ENCODE measurements at regions not wholly inside any gene's neighbourhood (a gene's known extent, or its start where the extent isn't known, plus 50 kb on each side); places are given as distances from the start of the nearest gene placed in this dataset.

GRCh38 chr17:20852239-20852989 lies 190.4 kb downstream of the USP22 start:
- intact Hi-C loops (cut with micrococcal nuclease) (no loop called here), dilution Hi-C loops (cut with MboI; ENCODE audit: extremely low pct_ligation_motif_present, low sequenced_read_pairs) (no loop called here)
- no peak overlapping the region for H3K4me3 ChIP-seq (replicated peaks in 1 of 3; ENCODE audit: insufficient read depth in 1 of 3, low read depth in 1 of 3, low read length in 3 of 3)
- ChIA-PET CTCF (interaction anchor here (2.5 kb wide), 1 partner anchor 51 kb away, joined by 9 read pairs; no protein-coding TSS in a partner anchor), POLR2A (no interaction called here)
- DNase-seq (ENCODE audit: low read depth, low spot score) (no peak), FAIRE-seq (no peak)
- no peaks in the 10 kb centered on the region for H3K36me3 ChIP-seq (ENCODE audit: control insufficient read depth in 2 of 2, extremely low read depth in 1 of 2, insufficient read depth in 2 of 2, low read length in 2 of 2)
- peaks cover 19 to 30% of the 10 kb centered on the region in 2 experiments for H3K27me3 ChIP-seq (ENCODE audit: control insufficient read depth in 2 of 2, insufficient read depth in 2 of 2, low read length in 2 of 2)
- no peaks in the 10 kb centered on the region for H3K9me3 ChIP-seq (replicated peaks; ENCODE audit: control insufficient read depth, insufficient read depth, low read length)
- H3K79me2 ChIP-seq (ENCODE audit: control insufficient read depth, insufficient read depth, low read length), result no peaks in the 10 kb centered on the region
- no peak overlapping the region for H3K27ac ChIP-seq (ENCODE audit: insufficient read depth, low read depth, low read length)
- H3K9ac ChIP-seq (replicated peaks; ENCODE audit: extremely low read depth, insufficient read depth, low read length), result no peak overlapping the region
- no peak overlapping the region for H3K4me2 ChIP-seq (ENCODE audit: insufficient read depth, low read length)
- TF ChIP-seq, protein P1, sequence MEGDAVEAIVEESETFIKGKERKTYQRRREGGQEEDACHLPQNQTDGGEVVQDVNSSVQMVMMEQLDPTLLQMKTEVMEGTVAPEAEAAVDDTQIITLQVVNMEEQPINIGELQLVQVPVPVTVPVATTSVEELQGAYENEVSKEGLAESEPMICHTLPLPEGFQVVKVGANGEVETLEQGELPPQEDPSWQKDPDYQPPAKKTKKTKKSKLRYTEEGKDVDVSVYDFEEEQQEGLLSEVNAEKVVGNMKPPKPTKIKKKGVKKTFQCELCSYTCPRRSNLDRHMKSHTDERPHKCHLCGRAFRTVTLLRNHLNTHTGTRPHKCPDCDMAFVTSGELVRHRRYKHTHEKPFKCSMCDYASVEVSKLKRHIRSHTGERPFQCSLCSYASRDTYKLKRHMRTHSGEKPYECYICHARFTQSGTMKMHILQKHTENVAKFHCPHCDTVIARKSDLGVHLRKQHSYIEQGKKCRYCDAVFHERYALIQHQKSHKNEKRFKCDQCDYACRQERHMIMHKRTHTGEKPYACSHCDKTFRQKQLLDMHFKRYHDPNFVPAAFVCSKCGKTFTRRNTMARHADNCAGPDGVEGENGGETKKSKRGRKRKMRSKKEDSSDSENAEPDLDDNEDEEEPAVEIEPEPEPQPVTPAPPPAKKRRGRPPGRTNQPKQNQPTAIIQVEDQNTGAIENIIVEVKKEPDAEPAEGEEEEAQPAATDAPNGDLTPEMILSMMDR (IDR thresholded peaks at IDR 0.05; ENCODE audit: extremely low read depth in 1 of 2, insufficient read depth in 1 of 2, low read depth in 1 of 2, low read length in 2 of 2), result no peak
- TF ChIP-seq FOS (IDR thresholded peaks at IDR 0.05; ENCODE audit: borderline replicate concordance, insufficient read depth, low read length) (no peak), EZH2 (IDR thresholded peaks at IDR 0.05; ENCODE audit: borderline replicate concordance, low read depth, low read length, severe bottlenecking) (no peak), POLR2AphosphoS5 (IDR thresholded peaks at IDR 0.05; ENCODE audit: insufficient read depth, low read depth, low read length) (no peak), GATA2 (IDR thresholded peaks at IDR 0.05; ENCODE audit: insufficient read depth, insufficient read length, low read depth, low read length) (no peak), MYC (IDR thresholded peaks at IDR 0.05; ENCODE audit: low read depth, low read length) (no peak), MAX (IDR thresholded peaks at IDR 0.05; ENCODE audit: insufficient read depth, insufficient read length) (no peak), POLR2A (IDR thresholded peaks at IDR 0.05; ENCODE audit: low read depth, low read length) (no peak), JUN (IDR thresholded peaks at IDR 0.05; ENCODE audit: borderline replicate concordance, insufficient read depth, insufficient read length, low read depth) (no peak)
- H4K20me1 ChIP-seq (replicated peaks; ENCODE audit: control insufficient read depth, extremely low read depth, insufficient read depth, low read length), result no peaks in the 10 kb centered on the region
- BruUV-seq (replicated peaks), result no TSS peak
- no peaks in the 10 kb centered on the region for H3K4me1 ChIP-seq (ENCODE audit: control insufficient read depth, extremely low read depth, insufficient read depth, low read length)
- H3K9me1 ChIP-seq (replicated peaks; ENCODE audit: control insufficient read depth, extremely low read depth, insufficient read depth, low read length), result no peaks in the 10 kb centered on the region
- no peak overlapping the region for H2AFZ ChIP-seq (ENCODE audit: low read depth, low read length)

Data from endothelial cell of umbilical vein (primary cell).